ENCODE measurements at regions not wholly inside any gene's neighbourhood (a gene's known extent, or its start where the extent isn't known, plus 50 kb on each side); places are given as distances from the start of the nearest gene placed in this dataset.

DNA sequence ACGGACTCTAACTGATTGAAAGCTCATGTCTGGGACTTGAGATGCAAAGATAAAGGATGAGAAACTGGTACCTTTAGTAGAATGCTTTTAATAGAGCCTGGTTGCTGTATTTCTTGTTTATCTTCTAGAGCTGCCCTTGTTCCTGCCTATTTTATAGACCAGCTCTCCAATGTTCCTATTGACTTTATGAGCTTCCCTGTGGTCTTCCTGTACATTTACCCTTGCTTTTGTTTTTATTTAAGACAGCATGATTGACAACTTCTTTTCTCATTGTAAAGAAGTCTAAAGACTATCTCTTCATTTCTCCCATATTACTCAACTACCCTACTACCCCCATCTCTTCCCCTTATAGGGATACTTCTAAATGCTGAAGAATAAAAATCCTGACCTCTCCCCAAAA, 174.7 kb downstream of the UGT8 start:
- H3K14ac ChIP-seq (ENCODE audit: insufficient read depth, low read length): no peak overlapping the region
- H2BK12ac ChIP-seq (ENCODE audit: insufficient read length, low read depth, low read length): no peak overlapping the region
- WGBS (ENCODE audit: extremely low coverage, insufficient read length, low lambda C conversion rate): no CpG with 5 or more reads among the region's 1 CpG
- no peak overlapping the region for H4K91ac ChIP-seq (ENCODE audit: insufficient read length, low read depth, low read length)
- no peaks in the 10 kb centered on the region for H3K23me2 ChIP-seq (ENCODE audit: insufficient read length, low read depth, low read length, poor library complexity, severe bottlenecking)
- no peaks in the 10 kb centered on the region for H3K9me3 ChIP-seq (ENCODE audit: control insufficient read depth, low read depth, low read length)
- no peak overlapping the region for H4K8ac ChIP-seq (replicated peaks; ENCODE audit: insufficient read length, low read depth, low read length)
- no peak overlapping the region for H3K23ac ChIP-seq (ENCODE audit: insufficient read length, low read depth, low read length)
- H3K4me2 ChIP-seq (ENCODE audit: insufficient read depth, insufficient read length, low read length): no peak overlapping the region
- H2BK5ac ChIP-seq (ENCODE audit: insufficient read length, low read length): no peak overlapping the region
- no peak overlapping the region for H4K5ac ChIP-seq (ENCODE audit: insufficient read length, low read depth, low read length)
- H2AK5ac ChIP-seq (ENCODE audit: insufficient read length, low read length): no peak overlapping the region
- H2AFZ ChIP-seq (ENCODE audit: low read length): no peak overlapping the region
- no peak overlapping the region for H3K4ac ChIP-seq (ENCODE audit: low read depth, low read length)
- no peaks in the 10 kb centered on the region for H3K27me3 ChIP-seq (ENCODE audit: insufficient read depth, low read length)
- Mint-ChIP-seq H3K27me3 (ENCODE audit: low read depth) (no peaks in the 10 kb centered on the region), H3K27ac (no peak overlapping the region), H3K36me3 (ENCODE audit: insufficient read depth in 1 of 3, low read depth in 3 of 3) (no peaks in the 10 kb centered on the region), H3K4me3 (no peak overlapping the region), H3K4me1 (peaks cover 0 to 4% of the 10 kb centered on the region in 2 experiments; a peak in 1 of 4 replicates), H3K9me3 (no peaks in the 10 kb centered on the region)
- H3K79me2 ChIP-seq (ENCODE audit: insufficient read depth, low read length): no peaks in the 10 kb centered on the region
- no peak overlapping the region for H3K56ac ChIP-seq (ENCODE audit: insufficient read length, low read depth, low read length)
- TF ChIP-seq, protein P1, sequence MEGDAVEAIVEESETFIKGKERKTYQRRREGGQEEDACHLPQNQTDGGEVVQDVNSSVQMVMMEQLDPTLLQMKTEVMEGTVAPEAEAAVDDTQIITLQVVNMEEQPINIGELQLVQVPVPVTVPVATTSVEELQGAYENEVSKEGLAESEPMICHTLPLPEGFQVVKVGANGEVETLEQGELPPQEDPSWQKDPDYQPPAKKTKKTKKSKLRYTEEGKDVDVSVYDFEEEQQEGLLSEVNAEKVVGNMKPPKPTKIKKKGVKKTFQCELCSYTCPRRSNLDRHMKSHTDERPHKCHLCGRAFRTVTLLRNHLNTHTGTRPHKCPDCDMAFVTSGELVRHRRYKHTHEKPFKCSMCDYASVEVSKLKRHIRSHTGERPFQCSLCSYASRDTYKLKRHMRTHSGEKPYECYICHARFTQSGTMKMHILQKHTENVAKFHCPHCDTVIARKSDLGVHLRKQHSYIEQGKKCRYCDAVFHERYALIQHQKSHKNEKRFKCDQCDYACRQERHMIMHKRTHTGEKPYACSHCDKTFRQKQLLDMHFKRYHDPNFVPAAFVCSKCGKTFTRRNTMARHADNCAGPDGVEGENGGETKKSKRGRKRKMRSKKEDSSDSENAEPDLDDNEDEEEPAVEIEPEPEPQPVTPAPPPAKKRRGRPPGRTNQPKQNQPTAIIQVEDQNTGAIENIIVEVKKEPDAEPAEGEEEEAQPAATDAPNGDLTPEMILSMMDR (conservative IDR thresholded peaks at IDR 0.05): no peak
- no peak overlapping the region for H3T11ph ChIP-seq (ENCODE audit: low read length)
- no peak overlapping the region for H3K9ac ChIP-seq (ENCODE audit: extremely low read depth, insufficient read length, low read length)
- DNase-seq: no peak
- no peak overlapping the region for H2BK120ac ChIP-seq (ENCODE audit: low read depth, low read length, poor library complexity, severe bottlenecking)
- H4K20me1 ChIP-seq (ENCODE audit: control insufficient read depth, insufficient read depth, insufficient read length): no peaks in the 10 kb centered on the region
- H3K79me1 ChIP-seq (ENCODE audit: insufficient read depth, low read depth, low read length, poor library complexity, severe bottlenecking): no peaks in the 10 kb centered on the region
- no peak overlapping the region for H3K18ac ChIP-seq (ENCODE audit: insufficient read length, low read depth, low read length)
- no peak overlapping the region for H2BK20ac ChIP-seq (ENCODE audit: low read depth, low read length, poor library complexity, severe bottlenecking)
- no peaks in the 10 kb centered on the region for H3K4me1 ChIP-seq (ENCODE audit: insufficient read depth, low read length)
- H2BK15ac ChIP-seq (ENCODE audit: low read depth, low read length): no peak overlapping the region
- no peak overlapping the region for H3K27ac ChIP-seq (ENCODE audit: insufficient read length, low read depth, low read length)
